BE2C (cell line): ENCODE measurements at regions not wholly inside any gene's neighbourhood (a gene's known extent, or its start where the extent isn't known, plus 50 kb on each side); places are given as distances from the start of the nearest gene placed in this dataset.

Experiments used
- DNase-seq: peaks from one replicate; pipeline ENCODE4 v3.0.0-alpha.2; 2020
- H3K27me3 ChIP-seq: fragments of 250-450 bp; sonication (Bioruptor Pico); 2 replicates; pipeline ENCODE4 v1.5.1; 2020; ENCODE audit warnings: mild to moderate bottlenecking
- H3K36me3 ChIP-seq: fragments of 250-450 bp; sonication (Bioruptor Pico); 2 replicates; pipeline ENCODE4 v1.5.1; 2020; ENCODE audit warnings: mild to moderate bottlenecking
- H3K4me1 ChIP-seq: fragments of 250-450 bp; sonication (Bioruptor Pico); 2 replicates; pipeline ENCODE4 v1.5.1; 2020
- H3K4me3 ChIP-seq: 2 replicates; pipeline ENCODE4 v1.5.1; 2011; ENCODE audit warnings: low read depth, low read length
- H3K9me3 ChIP-seq: fragments of 250-450 bp; sonication (Bioruptor Pico); 2 replicates; pipeline ENCODE4 v1.5.1; 2020
- TF ChIP-seq, protein P1 (sequence below): IDR thresholded peaks from 2 replicates; pipeline ENCODE4 v1.5.1; 2012; ENCODE audit warnings: mild to moderate bottlenecking, low read depth, low read length

DNA sequence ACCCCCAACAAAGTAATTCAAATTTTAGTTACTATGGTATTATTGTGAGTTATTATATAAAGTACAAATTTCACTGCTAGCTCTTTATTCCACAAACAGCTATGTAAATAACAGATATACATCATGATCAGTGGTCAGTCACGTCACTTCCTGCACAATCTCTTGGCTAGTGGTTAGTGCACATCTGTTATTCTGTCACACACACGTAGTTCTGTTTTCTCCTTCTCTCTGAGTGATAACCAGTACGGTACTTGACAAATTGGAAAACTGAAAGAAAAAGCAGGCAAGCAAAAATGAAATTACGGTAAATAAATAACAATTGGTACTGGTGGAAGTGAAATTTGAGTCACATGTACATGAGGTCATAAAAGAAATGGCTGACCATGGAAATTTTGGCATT is 728.7 kb downstream of the CCDC85A start:
- TF ChIP-seq, protein P1, sequence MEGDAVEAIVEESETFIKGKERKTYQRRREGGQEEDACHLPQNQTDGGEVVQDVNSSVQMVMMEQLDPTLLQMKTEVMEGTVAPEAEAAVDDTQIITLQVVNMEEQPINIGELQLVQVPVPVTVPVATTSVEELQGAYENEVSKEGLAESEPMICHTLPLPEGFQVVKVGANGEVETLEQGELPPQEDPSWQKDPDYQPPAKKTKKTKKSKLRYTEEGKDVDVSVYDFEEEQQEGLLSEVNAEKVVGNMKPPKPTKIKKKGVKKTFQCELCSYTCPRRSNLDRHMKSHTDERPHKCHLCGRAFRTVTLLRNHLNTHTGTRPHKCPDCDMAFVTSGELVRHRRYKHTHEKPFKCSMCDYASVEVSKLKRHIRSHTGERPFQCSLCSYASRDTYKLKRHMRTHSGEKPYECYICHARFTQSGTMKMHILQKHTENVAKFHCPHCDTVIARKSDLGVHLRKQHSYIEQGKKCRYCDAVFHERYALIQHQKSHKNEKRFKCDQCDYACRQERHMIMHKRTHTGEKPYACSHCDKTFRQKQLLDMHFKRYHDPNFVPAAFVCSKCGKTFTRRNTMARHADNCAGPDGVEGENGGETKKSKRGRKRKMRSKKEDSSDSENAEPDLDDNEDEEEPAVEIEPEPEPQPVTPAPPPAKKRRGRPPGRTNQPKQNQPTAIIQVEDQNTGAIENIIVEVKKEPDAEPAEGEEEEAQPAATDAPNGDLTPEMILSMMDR = no peak
- H3K4me1 ChIP-seq = no peaks in the 10 kb centered on the region

DNA sequence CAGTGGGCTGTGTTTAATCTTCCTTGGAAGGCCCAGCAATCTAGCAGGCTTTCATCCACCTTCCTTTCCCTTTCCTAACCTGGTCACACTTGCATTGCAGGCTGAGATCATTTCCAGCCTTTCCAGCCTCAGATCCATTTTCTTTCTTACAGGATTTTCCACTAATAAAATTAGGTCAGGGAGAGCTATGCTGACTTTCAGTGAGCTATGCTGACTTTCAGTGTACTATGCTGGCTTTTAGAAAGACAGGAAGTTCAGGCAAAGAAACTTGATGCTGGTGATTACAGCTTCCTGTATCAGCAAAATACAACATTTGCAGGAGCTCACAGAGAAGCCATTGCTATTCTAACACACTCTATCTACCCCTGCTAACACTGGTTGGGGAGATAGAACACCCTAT is 735.0 kb downstream of the CCDC85A start:
- TF ChIP-seq, protein P1 = no peak
- DNase-seq = no peak

More for the DNA sequence above, 728.7 kb downstream of the CCDC85A start:
- Histone ChIP-seq H3K4me3 (no peak overlapping the region), H3K9me3 (no peaks in the 10 kb centered on the region), H3K27me3 (no peaks in the 10 kb centered on the region), H3K36me3 (no peaks in the 10 kb centered on the region)
- no peak for DNase-seq

DNA sequence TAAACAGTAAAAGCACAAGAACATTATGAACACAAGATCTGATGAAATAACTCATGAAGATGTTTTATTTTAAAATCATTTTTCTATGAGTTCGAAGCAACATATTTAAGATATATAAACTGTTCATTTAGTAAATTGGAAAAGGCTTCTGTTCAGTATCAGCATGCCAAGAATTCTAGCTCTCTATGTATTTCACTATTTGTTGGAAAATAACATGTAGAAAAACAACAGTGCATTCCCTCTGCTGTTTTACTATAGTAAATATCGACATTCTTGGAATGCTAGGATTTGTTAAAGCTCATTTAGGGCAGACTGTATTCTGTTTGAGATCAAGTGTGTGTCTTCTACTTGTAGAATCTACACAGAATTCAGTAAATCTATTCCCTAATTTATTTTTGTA is 750.2 kb downstream of the CCDC85A start:
- Histone ChIP-seq H3K9me3 (no peaks in the 10 kb centered on the region), H3K27me3 (no peaks in the 10 kb centered on the region), H3K4me3 (no peak overlapping the region), H3K36me3 (no peaks in the 10 kb centered on the region), H3K4me1 (no peaks in the 10 kb centered on the region)
- DNase-seq = no peak
- TF ChIP-seq, protein P1 = no peak

More for the DNA sequence above, 735.0 kb downstream of the CCDC85A start:
- Histone ChIP-seq H3K36me3 (no peaks in the 10 kb centered on the region), H3K4me3 (no peak overlapping the region), H3K4me1 (no peaks in the 10 kb centered on the region), H3K27me3 (no peaks in the 10 kb centered on the region), H3K9me3 (no peaks in the 10 kb centered on the region)

DNA sequence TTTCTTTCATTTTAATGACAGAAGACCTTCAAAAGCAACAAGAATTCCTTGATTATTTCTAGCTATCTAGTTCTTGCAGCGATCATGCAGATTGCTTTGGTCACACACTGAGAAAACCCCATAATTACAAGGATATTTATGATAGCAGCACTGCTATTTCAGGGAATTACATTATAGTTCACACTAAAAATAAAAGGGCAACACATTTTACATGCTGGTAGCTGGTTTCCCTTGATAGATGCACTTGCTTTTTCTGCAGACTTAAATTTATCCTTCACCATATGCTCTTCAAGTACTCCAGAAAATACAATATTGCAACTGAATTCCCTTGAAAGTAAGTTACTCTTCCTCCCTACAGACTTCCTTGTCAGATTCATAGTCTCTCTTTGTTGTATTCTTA is 751.1 kb downstream of the CCDC85A start:
- Histone ChIP-seq H3K4me3 (no peak overlapping the region), H3K4me1 (no peaks in the 10 kb centered on the region), H3K36me3 (no peaks in the 10 kb centered on the region), H3K9me3 (no peaks in the 10 kb centered on the region), H3K27me3 (no peaks in the 10 kb centered on the region)
- DNase-seq = no peak
- TF ChIP-seq, protein P1 = no peak

DNA sequence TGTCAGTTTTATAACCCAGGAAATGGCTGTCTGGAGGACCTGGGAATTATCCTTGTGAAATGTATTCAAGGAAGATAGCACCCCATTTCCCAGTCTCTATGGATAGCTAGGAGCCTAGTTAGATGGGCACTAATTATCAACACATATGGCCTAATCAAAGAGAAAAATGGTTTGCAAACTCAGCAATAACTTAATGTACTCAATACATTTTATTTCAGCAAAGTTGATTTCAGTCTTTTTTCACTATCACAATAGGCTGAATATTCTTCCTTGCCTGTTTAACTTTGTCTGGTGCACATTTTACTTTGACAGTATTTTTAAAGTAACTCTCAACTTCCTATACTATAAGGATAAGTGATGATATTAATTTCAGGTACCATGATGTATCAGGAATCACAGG is 756.3 kb downstream of the CCDC85A start:
- H3K36me3 ChIP-seq = no peaks in the 10 kb centered on the region
- no peaks in the 10 kb centered on the region for H3K27me3 ChIP-seq
- TF ChIP-seq, protein P1 = no peak
- DNase-seq = no peak
- H3K4me3 ChIP-seq = no peak overlapping the region
- H3K4me1 ChIP-seq = no peaks in the 10 kb centered on the region
- no peaks in the 10 kb centered on the region for H3K9me3 ChIP-seq

DNA sequence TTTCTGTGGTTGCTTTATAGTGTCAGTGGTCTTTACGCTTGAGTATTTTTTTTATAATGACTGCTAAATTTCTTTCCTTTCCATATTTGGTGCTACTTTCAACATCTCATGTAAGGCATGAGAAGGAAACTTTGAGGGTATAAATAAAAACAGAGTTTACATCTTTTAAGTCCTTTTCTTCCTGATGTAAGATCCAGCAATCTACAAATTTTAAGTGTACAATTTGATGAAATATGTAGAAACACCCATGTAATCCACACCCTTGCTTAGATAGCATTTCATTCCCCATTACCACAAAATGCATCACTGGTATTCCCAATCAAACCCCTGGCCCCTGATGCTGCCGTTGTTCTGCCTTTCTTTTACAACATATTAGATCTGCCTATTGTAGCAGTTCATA is 769.1 kb downstream of the CCDC85A start:
- Histone ChIP-seq H3K36me3 (no peaks in the 10 kb centered on the region), H3K4me3 (no peak overlapping the region), H3K4me1 (no peaks in the 10 kb centered on the region), H3K27me3 (no peaks in the 10 kb centered on the region), H3K9me3 (no peaks in the 10 kb centered on the region)
- DNase-seq = no peak
- TF ChIP-seq, protein P1 = no peak
